ENCODE measurements at regions not wholly inside any gene's neighbourhood (a gene's known extent, or its start where the extent isn't known, plus 50 kb on each side); places are given as distances from the start of the nearest gene placed in this dataset.
"Not testable (repeated sequence)": the region's sequence is repeated elsewhere in the genome, so short reads cannot be mapped to it uniquely, and the experiment has no call there.

- no peak for DNase-seq
These were observed 423.4 kb upstream of the SEMA6A start for GRCh38 chr5:116998024-116998423.

- DNase-seq: no peak
These were observed 418.1 kb upstream of the SEMA6A start for GRCh38 chr5:116992681-116993080.

GRCh38 chr5:116989995-116990394 lies 415.4 kb upstream of the SEMA6A start:
- peak; percentile 66 for DNase-seq

- no peak for DNase-seq
These were observed 407.4 kb upstream of the SEMA6A start for GRCh38 chr5:116982035-116982434.

GRCh38 chr5:116980581-116980980 lies 406.0 kb upstream of the SEMA6A start:
- DNase-seq: no peak

GRCh38 chr5:116976767-116977166 lies 402.1 kb upstream of the SEMA6A start:
- DNase-seq: peak; percentile 51

- DNase-seq: no peak
These were observed 396.5 kb upstream of the SEMA6A start for GRCh38 chr5:116971131-116971530.

GRCh38 chr5:116970318-116970717 lies 395.7 kb upstream of the SEMA6A start:
- peak; percentile 53 for DNase-seq

GRCh38 chr5:116964438-116964837 lies 389.8 kb upstream of the SEMA6A start:
- DNase-seq: no peak

GRCh38 chr5:116961021-116961420 lies 386.4 kb upstream of the SEMA6A start:
- no peak for DNase-seq

GRCh38 chr5:116959843-116960242 lies 385.2 kb upstream of the SEMA6A start:
- DNase-seq: no peak

- DNase-seq: peak; percentile 81
These were observed 378.8 kb upstream of the SEMA6A start for GRCh38 chr5:116953251-116953930.

GRCh38 chr5:116951219-116951618 lies 376.6 kb upstream of the SEMA6A start:
- no peak for DNase-seq

- DNase-seq: no peak
These were observed 373.3 kb upstream of the SEMA6A start for GRCh38 chr5:116947691-116948528.

- not testable (repeated sequence) for DNase-seq
These were observed 371.2 kb upstream of the SEMA6A start for GRCh38 chr5:116945613-116946382.

- no peak for DNase-seq
These were observed 369.6 kb upstream of the SEMA6A start for GRCh38 chr5:116944183-116944582.

- no peak for DNase-seq
These were observed 368.0 kb upstream of the SEMA6A start for GRCh38 chr5:116942622-116943021.

- peak; percentile 59 for DNase-seq
These were observed 365.0 kb upstream of the SEMA6A start for GRCh38 chr5:116939641-116940040.

GRCh38 chr5:116938488-116938887 lies 363.9 kb upstream of the SEMA6A start:
- peak; percentile 80 for DNase-seq

- DNase-seq: no peak
These were observed 361.0 kb upstream of the SEMA6A start for GRCh38 chr5:116935561-116936162.

- DNase-seq: no peak
These were observed 356.0 kb upstream of the SEMA6A start for GRCh38 chr5:116930616-116931015.

- peak; percentile 31 for DNase-seq
These were observed 348.7 kb upstream of the SEMA6A start for GRCh38 chr5:116923344-116923743.

- DNase-seq: no peak
These were observed 347.9 kb upstream of the SEMA6A start for GRCh38 chr5:116922532-116922931.

All from eye (tissue), 1 donor.